GM13976 (cell line): ENCODE measurements at regions not wholly inside any gene's neighbourhood (a gene's known extent, or its start where the extent isn't known, plus 50 kb on each side); places are given as distances from the start of the nearest gene placed in this dataset.

ENCODE experiments used
- DNase-seq: peaks from one replicate; pipeline ENCODE4 v3.0.0; 2012; ENCODE audit warnings: low spot score
- CTCF ChIP-seq: IDR thresholded peaks from 2 replicates; pipeline ENCODE4 v1.5.1; 2012; ENCODE audit warnings: borderline replicate concordance, mild to moderate bottlenecking; ENCODE audit not compliant: insufficient read depth; ENCODE audit errors: extremely low read depth, missing control alignments, control extremely low read depth
- in situ Hi-C: fragments of 300-500 bp; cut with MboI; formaldehyde crosslinking; loops from one replicate; pipeline ENCODE4 v1.12.0; 2022; ENCODE audit warnings: low sequenced_read_pairs, mixed read lengths, inconsistent platforms; ENCODE audit not compliant: unreplicated experiment

- TF ChIP-seq CTCF: no peak
- in situ Hi-C loops: no loop called here
- no peak for DNase-seq
Observed at GRCh38 chr10:47094126-47094525, 182.9 kb downstream of the PTPN20 start.

- no peak for TF ChIP-seq CTCF
- in situ Hi-C loops: no loop called here
- no peak for DNase-seq
Observed at GRCh38 chr10:47094636-47095035, 183.4 kb downstream of the PTPN20 start.

DNA sequence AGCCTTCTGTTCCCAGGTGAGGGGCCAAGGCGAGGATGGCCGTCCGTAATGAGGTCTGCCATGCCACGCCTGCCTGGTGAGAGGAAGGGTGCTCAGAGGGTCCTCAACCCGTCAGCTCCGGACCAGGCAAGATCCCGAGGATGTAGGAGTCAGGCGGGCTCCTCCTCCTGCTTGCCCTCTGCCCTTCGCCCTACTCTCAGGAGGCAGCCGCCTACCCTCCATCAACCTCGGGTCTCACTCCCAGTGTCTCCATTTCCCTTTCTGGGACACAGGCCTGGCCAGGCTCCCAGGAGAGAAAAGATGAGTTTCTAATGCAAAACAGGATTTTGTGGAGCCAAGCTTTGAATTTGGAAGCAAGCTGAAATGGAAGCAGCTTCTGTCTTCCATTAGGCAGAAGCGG, 184.0 kb downstream of the PTPN20 start:
- no peak for DNase-seq
- no peak for TF ChIP-seq CTCF
- in situ Hi-C loops: no loop called here

GRCh38 chr10:47095848-47096612, 184.8 kb downstream of the PTPN20 start:
- no peak for TF ChIP-seq CTCF
- in situ Hi-C loops: no loop called here
- DNase-seq: no peak

DNA sequence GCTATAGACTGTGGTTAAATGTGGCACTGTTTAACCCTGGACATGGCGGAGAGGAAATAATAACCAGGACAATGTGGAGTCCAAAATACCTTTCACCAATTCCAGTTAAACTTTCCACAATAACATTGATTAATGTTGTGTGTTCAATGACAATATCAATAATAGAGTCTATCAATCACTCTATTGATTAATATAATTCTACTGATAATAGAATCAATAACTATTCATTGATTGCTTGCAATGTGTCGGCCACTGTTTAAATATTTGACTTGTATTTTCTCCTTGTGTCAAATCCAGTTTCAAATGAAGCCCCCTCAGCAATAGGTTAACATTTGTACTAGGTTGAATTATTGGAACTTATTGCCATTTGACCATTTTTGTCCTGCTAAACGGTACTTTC, 187.0 kb downstream of the PTPN20 start:
- in situ Hi-C loops: no loop called here
- DNase-seq: no peak
- TF ChIP-seq CTCF: no peak

GRCh38 chr10:47098964-47099363, 187.7 kb downstream of the PTPN20 start:
- TF ChIP-seq CTCF: no peak
- no peak for DNase-seq
- in situ Hi-C loops: no loop called here
